ENCODE measurements at regions not wholly inside any gene's neighbourhood (a gene's known extent, or its start where the extent isn't known, plus 50 kb on each side); places are given as distances from the start of the nearest gene placed in this dataset.

DNA sequence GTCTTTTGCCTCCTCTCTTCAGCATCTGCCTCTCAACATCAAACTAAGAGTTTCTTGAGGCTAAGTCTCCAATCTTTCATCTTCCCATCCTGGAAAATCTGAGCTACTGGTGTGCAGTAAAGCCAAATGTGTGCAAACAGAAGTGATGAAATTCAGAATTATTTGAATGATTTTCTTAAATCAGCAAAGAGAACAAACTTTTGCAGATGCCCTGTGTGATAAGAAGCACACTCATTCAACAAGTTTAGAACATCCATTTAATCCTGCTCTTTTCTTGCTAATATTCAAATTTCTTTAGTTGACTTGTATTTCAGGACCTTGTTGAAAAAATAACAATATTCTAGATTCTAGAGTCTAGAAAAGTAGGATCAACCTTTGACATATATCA, 1374.9 kb upstream of the CELF4 start:
- CTCF ChIA-PET, result no interaction called here
- H3K4me2 ChIP-seq (ENCODE audit: insufficient read depth, low read length), result no peak overlapping the region
- no peaks in the 10 kb centered on the region for H3K9me1 ChIP-seq (replicated peaks; ENCODE audit: control insufficient read depth, extremely low read depth, insufficient read depth, low read length)
- dilution Hi-C loops (cut with MboI; ENCODE audit: extremely low pct_ligation_motif_present, low sequenced_read_pairs) (no loop called here), intact Hi-C loops (cut with micrococcal nuclease) (no loop called here)
- no peaks in the 10 kb centered on the region for H3K36me3 ChIP-seq (ENCODE audit: control insufficient read depth in 2 of 2, extremely low read depth in 1 of 2, insufficient read depth in 2 of 2, low read length in 2 of 2)
- no peaks in the 10 kb centered on the region for H3K9me3 ChIP-seq (replicated peaks; ENCODE audit: control insufficient read depth, insufficient read depth, low read length)
- H2AFZ ChIP-seq (ENCODE audit: low read depth, low read length), result no peak overlapping the region
- POLR2A ChIA-PET, result no interaction called here
- H3K4me1 ChIP-seq (ENCODE audit: control insufficient read depth, extremely low read depth, insufficient read depth, low read length), result no peaks in the 10 kb centered on the region
- no peak for TF ChIP-seq GATA2 (IDR thresholded peaks at IDR 0.05; ENCODE audit: insufficient read depth, insufficient read length, low read depth, low read length)
- no peak for TF ChIP-seq POLR2AphosphoS5 (IDR thresholded peaks at IDR 0.05; ENCODE audit: insufficient read depth, low read depth, low read length)
- TF ChIP-seq JUN (IDR thresholded peaks at IDR 0.05; ENCODE audit: borderline replicate concordance, insufficient read depth, insufficient read length, low read depth), result no peak
- TF ChIP-seq, protein P1, sequence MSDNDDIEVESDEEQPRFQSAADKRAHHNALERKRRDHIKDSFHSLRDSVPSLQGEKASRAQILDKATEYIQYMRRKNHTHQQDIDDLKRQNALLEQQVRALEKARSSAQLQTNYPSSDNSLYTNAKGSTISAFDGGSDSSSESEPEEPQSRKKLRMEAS (IDR thresholded peaks at IDR 0.05; ENCODE audit: insufficient read depth, insufficient read length), result no peak
- TF ChIP-seq POLR2A (IDR thresholded peaks at IDR 0.05; ENCODE audit: low read depth, low read length), result no peak
- TF ChIP-seq EZH2 (IDR thresholded peaks at IDR 0.05; ENCODE audit: borderline replicate concordance, low read depth, low read length, severe bottlenecking), result no peak
- H3K27ac ChIP-seq (ENCODE audit: insufficient read depth, low read depth, low read length), result no peak overlapping the region
- no peak overlapping the region for H3K4me3 ChIP-seq (replicated peaks in 1 of 3; ENCODE audit: insufficient read depth in 1 of 3, low read depth in 1 of 3, low read length in 3 of 3)
- H3K9ac ChIP-seq (replicated peaks; ENCODE audit: extremely low read depth, insufficient read depth, low read length), result no peak overlapping the region
- FAIRE-seq (no peak), DNase-seq (ENCODE audit: low read depth, low spot score) (no peak)
- no peaks in the 10 kb centered on the region for H4K20me1 ChIP-seq (replicated peaks; ENCODE audit: control insufficient read depth, extremely low read depth, insufficient read depth, low read length)
- H3K27me3 ChIP-seq (ENCODE audit: control insufficient read depth in 2 of 2, insufficient read depth in 2 of 2, low read length in 2 of 2), result no peaks in the 10 kb centered on the region
- H3K79me2 ChIP-seq (ENCODE audit: control insufficient read depth, insufficient read depth, low read length), result no peaks in the 10 kb centered on the region
- no TSS peak for BruUV-seq (replicated peaks)

DNA sequence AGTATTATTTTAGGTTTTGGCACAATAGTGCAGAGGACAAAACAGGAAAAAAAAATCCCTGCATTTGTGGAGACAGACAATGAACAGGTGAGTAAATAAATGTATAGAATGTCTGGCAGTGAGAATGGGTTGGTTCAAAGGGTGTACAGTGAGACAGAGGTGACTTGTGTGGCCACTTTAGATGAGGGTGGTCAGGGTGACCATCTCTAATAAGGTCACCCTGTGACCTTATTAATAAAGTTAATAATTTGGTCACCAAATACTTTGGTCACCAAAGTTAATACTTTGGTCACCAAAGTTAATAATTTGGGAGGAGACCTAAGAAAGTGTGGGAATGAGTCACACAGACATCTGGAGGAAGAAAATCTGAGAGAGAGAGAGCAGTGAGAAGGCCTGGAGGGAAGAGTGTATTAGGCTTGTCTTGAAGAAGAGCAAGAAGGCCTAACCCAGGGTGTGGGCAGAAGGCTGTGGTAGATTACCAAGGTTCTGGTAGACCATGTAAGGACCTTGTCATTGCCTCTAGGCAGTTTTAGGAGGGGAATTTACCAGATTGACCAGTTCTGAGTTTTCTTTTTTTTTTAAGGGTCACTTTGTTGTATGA, 1368.4 kb upstream of the CELF4 start:
- no peaks in the 10 kb centered on the region for H4K20me1 ChIP-seq (replicated peaks; ENCODE audit: control insufficient read depth, extremely low read depth, insufficient read depth, low read length)
- no peaks in the 10 kb centered on the region for H3K9me3 ChIP-seq (replicated peaks; ENCODE audit: control insufficient read depth, insufficient read depth, low read length)
- ChIA-PET CTCF (no interaction called here), POLR2A (no interaction called here)
- H3K4me3 ChIP-seq (replicated peaks in 1 of 3; ENCODE audit: insufficient read depth in 1 of 3, low read depth in 1 of 3, low read length in 3 of 3), result no peak overlapping the region
- BruUV-seq (replicated peaks), result no TSS peak
- no peaks in the 10 kb centered on the region for H3K9me1 ChIP-seq (replicated peaks; ENCODE audit: control insufficient read depth, extremely low read depth, insufficient read depth, low read length)
- no peak overlapping the region for H3K4me2 ChIP-seq (ENCODE audit: insufficient read depth, low read length)
- no peaks in the 10 kb centered on the region for H3K79me2 ChIP-seq (ENCODE audit: control insufficient read depth, insufficient read depth, low read length)
- DNase-seq (ENCODE audit: low read depth, low spot score) (no peak), FAIRE-seq (no peak)
- dilution Hi-C loops (cut with MboI; ENCODE audit: extremely low pct_ligation_motif_present, low sequenced_read_pairs), result no loop called here
- no peak overlapping the region for H3K27ac ChIP-seq (ENCODE audit: insufficient read depth, low read depth, low read length)
- H2AFZ ChIP-seq (ENCODE audit: low read depth, low read length), result no peak overlapping the region
- intact Hi-C loops (cut with micrococcal nuclease), result no loop called here
- no peak overlapping the region for H3K9ac ChIP-seq (replicated peaks; ENCODE audit: extremely low read depth, insufficient read depth, low read length)
- no peaks in the 10 kb centered on the region for H3K27me3 ChIP-seq (ENCODE audit: control insufficient read depth in 2 of 2, insufficient read depth in 2 of 2, low read length in 2 of 2)
- TF ChIP-seq MYC (IDR thresholded peaks at IDR 0.05; ENCODE audit: low read depth, low read length) (no peak), FOS (IDR thresholded peaks at IDR 0.05; ENCODE audit: borderline replicate concordance, insufficient read depth, low read length) (no peak), POLR2A (IDR thresholded peaks at IDR 0.05; ENCODE audit: low read depth, low read length) (no peak), POLR2AphosphoS5 (IDR thresholded peaks at IDR 0.05; ENCODE audit: insufficient read depth, low read depth, low read length) (no peak), EZH2 (IDR thresholded peaks at IDR 0.05; ENCODE audit: borderline replicate concordance, low read depth, low read length, severe bottlenecking) (no peak), JUN (IDR thresholded peaks at IDR 0.05; ENCODE audit: borderline replicate concordance, insufficient read depth, insufficient read length, low read depth) (no peak), GATA2 (IDR thresholded peaks at IDR 0.05; ENCODE audit: insufficient read depth, insufficient read length, low read depth, low read length) (no peak)
- TF ChIP-seq, protein P2, sequence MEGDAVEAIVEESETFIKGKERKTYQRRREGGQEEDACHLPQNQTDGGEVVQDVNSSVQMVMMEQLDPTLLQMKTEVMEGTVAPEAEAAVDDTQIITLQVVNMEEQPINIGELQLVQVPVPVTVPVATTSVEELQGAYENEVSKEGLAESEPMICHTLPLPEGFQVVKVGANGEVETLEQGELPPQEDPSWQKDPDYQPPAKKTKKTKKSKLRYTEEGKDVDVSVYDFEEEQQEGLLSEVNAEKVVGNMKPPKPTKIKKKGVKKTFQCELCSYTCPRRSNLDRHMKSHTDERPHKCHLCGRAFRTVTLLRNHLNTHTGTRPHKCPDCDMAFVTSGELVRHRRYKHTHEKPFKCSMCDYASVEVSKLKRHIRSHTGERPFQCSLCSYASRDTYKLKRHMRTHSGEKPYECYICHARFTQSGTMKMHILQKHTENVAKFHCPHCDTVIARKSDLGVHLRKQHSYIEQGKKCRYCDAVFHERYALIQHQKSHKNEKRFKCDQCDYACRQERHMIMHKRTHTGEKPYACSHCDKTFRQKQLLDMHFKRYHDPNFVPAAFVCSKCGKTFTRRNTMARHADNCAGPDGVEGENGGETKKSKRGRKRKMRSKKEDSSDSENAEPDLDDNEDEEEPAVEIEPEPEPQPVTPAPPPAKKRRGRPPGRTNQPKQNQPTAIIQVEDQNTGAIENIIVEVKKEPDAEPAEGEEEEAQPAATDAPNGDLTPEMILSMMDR (IDR thresholded peaks at IDR 0.05; ENCODE audit: extremely low read depth in 1 of 2, insufficient read depth in 1 of 2, low read depth in 1 of 2, low read length in 2 of 2), result no peak
- TF ChIP-seq, protein P1 (IDR thresholded peaks at IDR 0.05; ENCODE audit: insufficient read depth, insufficient read length), result no peak
- no peaks in the 10 kb centered on the region for H3K36me3 ChIP-seq (ENCODE audit: control insufficient read depth in 2 of 2, extremely low read depth in 1 of 2, insufficient read depth in 2 of 2, low read length in 2 of 2)
- no peaks in the 10 kb centered on the region for H3K4me1 ChIP-seq (ENCODE audit: control insufficient read depth, extremely low read depth, insufficient read depth, low read length)

All from endothelial cell of umbilical vein (primary cell).